RWPE2 (cell line): ENCODE measurements at regions not wholly inside any gene's neighbourhood (a gene's known extent, or its start where the extent isn't known, plus 50 kb on each side); places are given as distances from the start of the nearest gene placed in this dataset.
"Not testable (repeated sequence)": the region's sequence is repeated elsewhere in the genome, so short reads cannot be mapped to it uniquely, and the experiment has no call there.

Experiments
- ATAC-seq: fragments of 200-7000 bp; cut with Tn5 transposase; 3 replicates; pipeline ENCODE4 v1.9.1; 2021; ENCODE audit warnings: low read depth
- DNase-seq: peaks from one replicate; pipeline ENCODE4 v3.0.0-alpha.2; 2020; ENCODE audit warnings: low spot score
- H3K27ac ChIP-seq: fragments of 450-650 bp; 2 replicates; pipeline ENCODE4 v1.5.1; 2017; ENCODE audit warnings: mild to moderate bottlenecking; ENCODE audit not compliant: poor library complexity, severe bottlenecking
- H3K27me3 ChIP-seq: fragments of 250-450 bp; sonication (Bioruptor Pico); 2 replicates; pipeline ENCODE4 v1.5.1; 2021; ENCODE audit warnings: mild to moderate bottlenecking, moderate library complexity; ENCODE audit not compliant: insufficient read depth, poor library complexity, severe bottlenecking
- H3K36me3 ChIP-seq: fragments of 250-450 bp; sonication (Bioruptor Pico); 2 replicates; pipeline ENCODE4 v1.5.1; 2020; ENCODE audit warnings: low read depth, mild to moderate bottlenecking, moderate library complexity
- H3K4me1 ChIP-seq: fragments of 250-450 bp; sonication (Bioruptor Pico); 2 replicates; pipeline ENCODE4 v1.5.1; 2021; ENCODE audit warnings: mild to moderate bottlenecking, moderate library complexity; ENCODE audit not compliant: insufficient read depth, poor library complexity, severe bottlenecking
- H3K4me3 ChIP-seq: fragments of 250-450 bp; sonication (Bioruptor Pico); 2 replicates; pipeline ENCODE4 v1.5.1; 2021; ENCODE audit warnings: mild to moderate bottlenecking, moderate library complexity; ENCODE audit not compliant: severe bottlenecking
- H3K9me3 ChIP-seq: fragments of 250-450 bp; sonication (Bioruptor Pico); 2 replicates; pipeline ENCODE4 v1.5.1; 2021; ENCODE audit warnings: mild to moderate bottlenecking, moderate library complexity; ENCODE audit not compliant: severe bottlenecking
- TF ChIP-seq, protein P1 (sequence below): fragments of 450-650 bp; IDR thresholded peaks from one replicate; pipeline ENCODE4 v1.5.1; 2017; ENCODE audit warnings: mild to moderate bottlenecking, moderate library complexity; ENCODE audit not compliant: poor library complexity, severe bottlenecking

DNA sequence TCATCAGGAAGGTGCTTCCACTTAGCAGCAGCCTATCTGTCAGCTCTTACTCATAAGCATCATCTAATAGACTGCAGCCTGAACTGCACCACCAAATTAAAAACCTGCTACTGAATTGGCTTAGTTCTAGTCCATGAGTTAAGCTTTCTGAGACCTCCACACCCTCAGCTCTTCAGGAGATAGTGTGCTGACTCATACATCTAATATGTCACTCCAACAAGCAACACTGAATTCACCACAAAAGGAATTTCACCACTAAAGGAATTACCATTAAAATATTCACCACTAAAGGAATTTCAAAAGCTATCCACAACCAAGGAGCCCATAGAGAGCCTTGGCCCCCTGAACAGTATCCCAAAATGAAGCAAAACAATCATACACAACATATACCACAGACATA, 418.5 kb upstream of the RORB start:
- TF ChIP-seq, protein P1, sequence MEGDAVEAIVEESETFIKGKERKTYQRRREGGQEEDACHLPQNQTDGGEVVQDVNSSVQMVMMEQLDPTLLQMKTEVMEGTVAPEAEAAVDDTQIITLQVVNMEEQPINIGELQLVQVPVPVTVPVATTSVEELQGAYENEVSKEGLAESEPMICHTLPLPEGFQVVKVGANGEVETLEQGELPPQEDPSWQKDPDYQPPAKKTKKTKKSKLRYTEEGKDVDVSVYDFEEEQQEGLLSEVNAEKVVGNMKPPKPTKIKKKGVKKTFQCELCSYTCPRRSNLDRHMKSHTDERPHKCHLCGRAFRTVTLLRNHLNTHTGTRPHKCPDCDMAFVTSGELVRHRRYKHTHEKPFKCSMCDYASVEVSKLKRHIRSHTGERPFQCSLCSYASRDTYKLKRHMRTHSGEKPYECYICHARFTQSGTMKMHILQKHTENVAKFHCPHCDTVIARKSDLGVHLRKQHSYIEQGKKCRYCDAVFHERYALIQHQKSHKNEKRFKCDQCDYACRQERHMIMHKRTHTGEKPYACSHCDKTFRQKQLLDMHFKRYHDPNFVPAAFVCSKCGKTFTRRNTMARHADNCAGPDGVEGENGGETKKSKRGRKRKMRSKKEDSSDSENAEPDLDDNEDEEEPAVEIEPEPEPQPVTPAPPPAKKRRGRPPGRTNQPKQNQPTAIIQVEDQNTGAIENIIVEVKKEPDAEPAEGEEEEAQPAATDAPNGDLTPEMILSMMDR = no peak
- Histone ChIP-seq H3K4me1 (no peaks in the 10 kb centered on the region), H3K36me3 (no peaks in the 10 kb centered on the region), H3K27ac (no peak overlapping the region), H3K9me3 (no peaks in the 10 kb centered on the region), H3K27me3 (no peaks in the 10 kb centered on the region), H3K4me3 (no peak overlapping the region)
- DNase-seq = no peak
- ATAC-seq = peak; percentile 86

DNA sequence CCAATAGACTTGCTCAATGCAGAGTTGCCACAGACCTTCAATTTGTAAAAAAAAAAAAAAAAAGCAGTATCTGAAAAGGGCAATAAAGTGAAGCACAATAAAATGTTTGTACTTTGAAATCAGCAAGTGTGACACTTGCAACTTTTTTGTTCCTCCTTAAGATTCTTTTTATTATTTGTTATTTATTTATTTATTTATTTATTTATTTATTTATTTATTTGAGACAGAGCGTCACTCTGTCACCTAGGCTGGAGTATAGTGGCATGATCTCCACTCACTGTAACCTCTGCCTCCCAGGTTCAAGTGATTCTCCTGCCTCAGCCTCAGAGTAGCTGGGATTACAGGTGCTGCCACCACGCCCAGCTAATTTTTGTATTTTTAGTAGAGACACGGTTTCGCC, 416.5 kb upstream of the RORB start:
- not testable (repeated sequence) for H3K36me3 ChIP-seq, H3K4me3 ChIP-seq, H3K27me3 ChIP-seq, H3K4me1 ChIP-seq, DNase-seq, H3K9me3 ChIP-seq, H3K27ac ChIP-seq, ATAC-seq

DNA sequence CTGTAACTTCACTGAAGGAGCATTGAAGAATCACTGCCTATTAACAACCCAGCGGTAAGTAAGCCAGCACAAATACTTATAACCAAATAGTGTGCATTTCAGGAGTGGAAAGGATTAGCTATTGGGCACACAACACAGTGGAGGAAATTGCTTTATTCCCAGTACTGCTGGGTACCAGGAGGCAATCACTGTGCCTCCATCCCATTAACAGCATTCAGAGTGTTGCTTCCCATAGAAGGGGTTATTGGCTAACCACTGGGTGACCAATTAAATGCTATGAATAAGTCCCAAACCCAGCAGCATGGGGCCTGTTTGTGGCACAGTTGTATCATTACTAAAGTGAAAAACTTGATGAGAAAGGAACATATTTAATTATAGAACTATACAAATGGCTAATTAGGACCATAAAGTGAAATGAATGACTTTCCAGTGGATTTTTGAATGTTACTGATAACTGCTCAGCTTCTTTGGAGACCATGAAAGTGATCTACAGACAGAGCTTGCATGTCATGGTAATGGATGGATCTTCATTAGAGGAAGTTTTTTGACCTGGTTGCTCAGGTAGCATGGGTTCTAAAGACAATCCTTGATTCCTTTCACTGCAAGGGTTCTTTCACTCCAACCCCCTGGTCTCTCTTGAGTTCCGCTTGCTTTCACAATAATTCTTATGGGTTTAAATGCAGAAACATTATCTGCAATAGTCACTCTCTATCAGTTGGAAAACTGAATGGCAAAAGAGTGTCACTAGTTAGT, 413.3 kb upstream of the RORB start:
- H3K4me1 ChIP-seq = no peaks in the 10 kb centered on the region
- H3K27ac ChIP-seq = no peak overlapping the region
- H3K4me3 ChIP-seq = no peak overlapping the region
- H3K9me3 ChIP-seq = no peaks in the 10 kb centered on the region
- no peaks in the 10 kb centered on the region for H3K27me3 ChIP-seq
- TF ChIP-seq, protein P1 = no peak
- DNase-seq (no peak), ATAC-seq (no peak)
- H3K36me3 ChIP-seq = no peaks in the 10 kb centered on the region

DNA sequence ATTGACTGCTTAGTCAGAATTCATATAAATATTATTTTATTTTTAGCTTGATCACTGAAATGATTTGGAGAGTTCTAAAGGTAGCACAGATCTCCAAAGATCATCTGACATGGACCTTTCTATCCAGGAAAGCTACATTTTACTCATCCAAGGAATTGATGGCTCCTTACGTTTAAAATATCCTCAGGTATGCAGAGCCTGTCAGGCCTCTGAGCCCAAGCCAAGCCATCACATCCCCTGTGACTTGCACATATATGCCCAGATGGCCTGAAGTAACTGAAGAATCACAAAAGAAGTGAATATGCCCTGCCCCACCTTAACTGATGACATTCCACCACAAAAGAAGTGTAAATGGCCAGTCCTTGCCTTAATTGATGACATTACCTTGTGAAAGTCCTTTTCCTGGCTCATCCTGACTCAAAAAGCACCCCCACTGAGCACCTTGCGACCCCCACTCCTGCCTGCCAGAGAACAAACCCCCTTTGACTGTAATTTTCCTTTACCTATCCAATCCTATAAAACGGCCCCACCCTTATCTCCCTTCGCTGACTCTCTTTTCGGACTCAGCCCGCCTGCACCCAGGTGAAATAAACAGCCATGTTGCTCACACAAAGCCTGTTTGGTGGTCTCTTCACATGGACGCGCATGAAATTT, 411.6 kb upstream of the RORB start:
- not testable (repeated sequence) for H3K4me1 ChIP-seq, H3K27ac ChIP-seq, DNase-seq, H3K36me3 ChIP-seq, H3K4me3 ChIP-seq, H3K27me3 ChIP-seq, ATAC-seq, H3K9me3 ChIP-seq

DNA sequence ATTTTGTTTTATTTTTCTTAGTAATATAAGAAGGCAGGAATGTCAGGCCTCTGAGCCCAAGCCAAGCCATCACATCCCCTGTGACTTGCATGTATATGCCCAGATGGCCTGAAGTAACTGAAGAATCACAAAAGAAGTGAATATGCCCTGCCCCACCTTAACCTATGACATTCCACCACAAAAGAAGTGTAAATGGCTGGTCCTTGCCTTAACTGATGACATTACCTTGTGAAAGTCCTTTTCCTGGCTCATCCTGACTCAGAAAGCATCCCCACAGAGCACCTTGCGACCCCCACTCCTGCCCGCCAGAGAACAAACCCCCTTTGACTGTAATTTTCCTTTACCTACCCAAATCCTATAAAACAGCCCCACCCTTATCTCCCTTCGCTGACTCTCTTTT, 406.2 kb upstream of the RORB start:
- H3K27ac ChIP-seq, DNase-seq, H3K27me3 ChIP-seq, H3K9me3 ChIP-seq, H3K4me1 ChIP-seq, H3K4me3 ChIP-seq, H3K36me3 ChIP-seq, ATAC-seq: not testable (repeated sequence)

DNA sequence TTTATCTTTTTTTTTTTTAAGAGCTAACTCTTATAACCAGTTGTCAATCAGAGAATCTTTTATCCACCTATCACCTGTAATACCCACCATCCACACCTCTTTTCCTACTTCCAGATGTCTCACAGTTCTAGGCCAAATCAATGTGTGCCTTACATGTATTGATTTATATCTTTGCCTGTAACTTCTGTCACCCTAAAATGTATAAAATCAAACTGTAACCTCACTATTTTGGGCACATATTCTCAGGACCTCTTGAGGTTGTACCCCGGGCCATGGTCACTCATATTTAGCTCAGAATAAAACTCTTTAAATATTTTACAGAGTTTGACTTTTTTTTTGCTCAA, 404.7 kb upstream of the RORB start:
- Histone ChIP-seq H3K27ac (no peak overlapping the region), H3K9me3 (no peaks in the 10 kb centered on the region)
- ATAC-seq = no peak

DNA sequence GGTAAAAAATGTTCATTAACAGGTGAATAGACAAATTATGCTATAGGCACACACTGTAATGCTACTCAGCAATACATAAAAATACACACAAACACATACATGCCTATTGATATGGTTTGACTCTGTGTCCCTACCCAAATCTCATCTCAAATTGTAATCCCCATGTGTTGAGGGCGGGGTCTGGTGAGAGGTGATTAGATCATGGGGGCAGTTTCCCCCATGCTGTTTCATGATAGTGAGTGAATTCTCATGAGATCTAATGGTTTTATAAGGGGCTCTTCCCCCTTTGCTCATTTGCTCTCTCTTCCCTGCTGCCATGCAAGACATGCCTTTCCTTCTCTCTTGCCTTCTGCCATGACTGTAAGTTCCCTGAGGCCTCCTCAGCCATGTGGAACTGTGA, 403.1 kb upstream of the RORB start:
- ATAC-seq, H3K27ac ChIP-seq, H3K27me3 ChIP-seq, H3K36me3 ChIP-seq, H3K9me3 ChIP-seq, DNase-seq, H3K4me3 ChIP-seq, H3K4me1 ChIP-seq: not testable (repeated sequence)

More for the DNA sequence above, 404.7 kb upstream of the RORB start:
- Histone ChIP-seq H3K4me3 (no peak overlapping the region), H3K36me3 (no peaks in the 10 kb centered on the region), H3K4me1 (no peaks in the 10 kb centered on the region), H3K27me3 (peaks cover 4% of the 10 kb centered on the region)
- DNase-seq = no peak
- TF ChIP-seq, protein P1 = no peak
